BE2C (cell line): ENCODE measurements at regions not wholly inside any gene's neighbourhood (a gene's known extent, or its start where the extent isn't known, plus 50 kb on each side); places are given as distances from the start of the nearest gene placed in this dataset.

Experiments used
- DNase-seq: peaks from one replicate; pipeline ENCODE4 v3.0.0-alpha.2; 2020
- H3K27me3 ChIP-seq: fragments of 250-450 bp; sonication (Bioruptor Pico); 2 replicates; pipeline ENCODE4 v1.5.1; 2020; ENCODE audit warnings: mild to moderate bottlenecking
- H3K36me3 ChIP-seq: fragments of 250-450 bp; sonication (Bioruptor Pico); 2 replicates; pipeline ENCODE4 v1.5.1; 2020; ENCODE audit warnings: mild to moderate bottlenecking
- H3K4me1 ChIP-seq: fragments of 250-450 bp; sonication (Bioruptor Pico); 2 replicates; pipeline ENCODE4 v1.5.1; 2020
- H3K4me3 ChIP-seq: 2 replicates; pipeline ENCODE4 v1.5.1; 2011; ENCODE audit warnings: low read depth, low read length
- H3K9me3 ChIP-seq: fragments of 250-450 bp; sonication (Bioruptor Pico); 2 replicates; pipeline ENCODE4 v1.5.1; 2020
- TF ChIP-seq, protein P1 (sequence below): IDR thresholded peaks from 2 replicates; pipeline ENCODE4 v1.5.1; 2012; ENCODE audit warnings: mild to moderate bottlenecking, low read depth, low read length

DNA sequence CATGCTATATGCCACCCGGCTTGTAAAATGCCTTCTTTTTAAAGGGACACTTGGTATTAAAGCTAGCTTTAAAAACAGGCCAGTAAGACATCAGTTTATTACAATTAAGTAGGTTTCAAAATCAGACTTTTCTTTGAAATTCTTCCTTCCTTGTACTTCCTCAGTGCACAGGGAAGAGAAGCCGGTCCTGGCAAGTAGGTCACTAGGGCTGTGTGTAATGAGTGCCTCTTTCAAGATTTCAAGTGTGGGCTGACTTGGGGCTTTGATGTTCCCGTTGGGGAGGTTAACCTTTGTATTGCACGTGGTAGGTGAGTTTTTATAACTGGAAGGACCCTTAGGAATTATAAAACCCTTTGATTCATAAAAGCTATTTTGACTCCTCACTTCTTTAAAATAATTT is 566.4 kb upstream of the ID2 start:
- no peaks in the 10 kb centered on the region for H3K4me1 ChIP-seq
- H3K4me3 ChIP-seq, result no peak overlapping the region
- TF ChIP-seq, protein P1, sequence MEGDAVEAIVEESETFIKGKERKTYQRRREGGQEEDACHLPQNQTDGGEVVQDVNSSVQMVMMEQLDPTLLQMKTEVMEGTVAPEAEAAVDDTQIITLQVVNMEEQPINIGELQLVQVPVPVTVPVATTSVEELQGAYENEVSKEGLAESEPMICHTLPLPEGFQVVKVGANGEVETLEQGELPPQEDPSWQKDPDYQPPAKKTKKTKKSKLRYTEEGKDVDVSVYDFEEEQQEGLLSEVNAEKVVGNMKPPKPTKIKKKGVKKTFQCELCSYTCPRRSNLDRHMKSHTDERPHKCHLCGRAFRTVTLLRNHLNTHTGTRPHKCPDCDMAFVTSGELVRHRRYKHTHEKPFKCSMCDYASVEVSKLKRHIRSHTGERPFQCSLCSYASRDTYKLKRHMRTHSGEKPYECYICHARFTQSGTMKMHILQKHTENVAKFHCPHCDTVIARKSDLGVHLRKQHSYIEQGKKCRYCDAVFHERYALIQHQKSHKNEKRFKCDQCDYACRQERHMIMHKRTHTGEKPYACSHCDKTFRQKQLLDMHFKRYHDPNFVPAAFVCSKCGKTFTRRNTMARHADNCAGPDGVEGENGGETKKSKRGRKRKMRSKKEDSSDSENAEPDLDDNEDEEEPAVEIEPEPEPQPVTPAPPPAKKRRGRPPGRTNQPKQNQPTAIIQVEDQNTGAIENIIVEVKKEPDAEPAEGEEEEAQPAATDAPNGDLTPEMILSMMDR, result no peak

GRCh38 chr2:8115966-8116365 is 565.9 kb upstream of the ID2 start:
- no peak overlapping the region for H3K4me3 ChIP-seq
- H3K4me1 ChIP-seq, result no peaks in the 10 kb centered on the region
- H3K9me3 ChIP-seq, result no peaks in the 10 kb centered on the region
- no peaks in the 10 kb centered on the region for H3K36me3 ChIP-seq
- TF ChIP-seq, protein P1, result no peak
- no peak for DNase-seq
- no peaks in the 10 kb centered on the region for H3K27me3 ChIP-seq

More for the DNA sequence above, 566.4 kb upstream of the ID2 start:
- Histone ChIP-seq H3K9me3 (no peaks in the 10 kb centered on the region), H3K36me3 (no peaks in the 10 kb centered on the region), H3K27me3 (no peaks in the 10 kb centered on the region)
- no peak for DNase-seq

- DNase-seq, result no peak
- no peaks in the 10 kb centered on the region for H3K9me3 ChIP-seq
- H3K27me3 ChIP-seq, result no peaks in the 10 kb centered on the region
- no peaks in the 10 kb centered on the region for H3K36me3 ChIP-seq
- TF ChIP-seq, protein P1, result no peak
- H3K4me1 ChIP-seq, result no peaks in the 10 kb centered on the region
- no peak overlapping the region for H3K4me3 ChIP-seq
Observed at GRCh38 chr2:8116661-8117060, 565.2 kb upstream of the ID2 start.

GRCh38 chr2:8118940-8119781 is 562.7 kb upstream of the ID2 start:
- DNase-seq, result no peak
- Histone ChIP-seq H3K9me3 (no peaks in the 10 kb centered on the region), H3K4me1 (no peaks in the 10 kb centered on the region), H3K36me3 (no peaks in the 10 kb centered on the region), H3K27me3 (no peaks in the 10 kb centered on the region), H3K4me3 (no peak overlapping the region)
- TF ChIP-seq, protein P1, result no peak

DNA sequence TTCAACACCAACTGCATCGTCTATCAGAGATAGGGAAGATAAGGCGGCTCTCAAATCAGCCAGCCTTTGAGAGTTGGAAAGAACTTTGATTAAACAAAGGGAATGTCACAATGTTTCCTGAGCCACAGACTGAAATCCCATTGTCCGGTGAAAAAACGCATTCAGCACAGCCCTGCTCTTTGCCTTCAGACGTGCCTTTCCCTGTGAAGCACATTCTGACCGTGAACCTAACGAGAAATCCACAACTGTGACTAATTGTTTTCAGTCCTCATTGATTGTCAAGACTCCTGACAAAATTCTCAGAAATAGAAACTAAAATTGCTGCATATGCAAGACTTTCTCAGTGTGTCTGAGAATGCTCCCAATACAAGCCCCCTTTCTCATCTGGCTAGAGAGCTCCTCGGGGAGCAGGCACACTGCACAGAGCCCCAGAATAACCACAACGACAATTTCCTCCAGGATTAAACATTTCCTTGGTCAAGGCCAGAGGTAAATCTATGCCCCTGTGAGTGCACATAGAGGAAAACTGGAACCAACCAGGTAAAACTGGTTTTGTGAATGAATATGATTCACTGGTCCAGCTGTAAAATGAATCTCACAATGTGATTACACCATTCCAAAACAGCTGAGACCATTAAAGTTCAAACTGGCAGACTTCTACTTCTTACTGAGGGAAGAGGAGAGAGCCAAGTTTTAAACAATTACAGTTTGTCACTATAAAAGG is 561.9 kb upstream of the ID2 start:
- TF ChIP-seq, protein P1, result no peak
- no peak for DNase-seq

DNA sequence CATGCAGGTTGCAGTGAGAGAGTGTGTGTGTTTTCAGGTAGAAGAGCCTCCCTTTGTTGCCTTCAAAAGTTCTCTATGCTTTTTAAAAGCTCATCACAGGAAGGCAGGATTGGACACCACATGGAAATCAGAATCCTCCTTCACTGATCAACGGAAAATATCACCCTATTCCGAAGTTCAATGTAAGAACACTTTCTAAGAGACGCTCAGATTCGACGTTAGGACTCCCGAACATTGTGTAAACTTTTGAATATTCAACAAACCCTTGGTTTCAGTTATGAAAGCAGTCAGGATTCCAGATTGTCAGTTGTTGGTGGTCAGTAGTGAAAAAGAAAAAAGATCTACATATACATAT is 561.4 kb upstream of the ID2 start:
- Histone ChIP-seq H3K9me3 (no peaks in the 10 kb centered on the region), H3K27me3 (no peaks in the 10 kb centered on the region), H3K36me3 (no peaks in the 10 kb centered on the region), H3K4me1 (no peaks in the 10 kb centered on the region), H3K4me3 (no peak overlapping the region)
- TF ChIP-seq, protein P1, result no peak
- DNase-seq, result no peak

More for the DNA sequence above, 561.9 kb upstream of the ID2 start:
- H3K36me3 ChIP-seq, result no peaks in the 10 kb centered on the region
- no peak overlapping the region for H3K4me3 ChIP-seq
- no peaks in the 10 kb centered on the region for H3K4me1 ChIP-seq
- no peaks in the 10 kb centered on the region for H3K9me3 ChIP-seq
- no peaks in the 10 kb centered on the region for H3K27me3 ChIP-seq
